ENCODE measurements at regions not wholly inside any gene's neighbourhood (a gene's known extent, or its start where the extent isn't known, plus 50 kb on each side); places are given as distances from the start of the nearest gene placed in this dataset.

DNA sequence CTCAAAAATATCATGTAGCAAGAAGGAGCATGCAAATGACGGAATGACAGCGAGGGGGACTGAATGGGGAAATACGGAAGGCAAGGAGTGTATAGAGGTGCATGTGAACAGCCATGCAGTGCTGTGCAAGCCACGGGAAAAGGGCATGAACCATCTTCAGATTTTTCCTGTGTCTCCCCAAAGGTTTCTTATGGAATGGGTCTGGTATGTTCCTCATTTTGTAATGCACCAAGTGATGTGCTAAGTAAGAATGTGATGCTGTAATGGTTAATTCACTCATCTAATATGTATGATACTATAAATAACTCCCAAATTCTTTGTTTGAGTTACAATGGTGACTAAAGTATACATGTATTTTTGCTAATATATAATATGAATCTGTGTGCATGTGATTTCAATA is 99.0 kb upstream of the DAB2 start:
- no peaks in the 10 kb centered on the region for H3K27me3 ChIP-seq (ENCODE audit: insufficient read depth, low read length)
- no peaks in the 10 kb centered on the region for H3F3A ChIP-seq (ENCODE audit: insufficient read depth, low read length)
- no peak overlapping the region for H3K4me3 ChIP-seq (ENCODE audit: low read depth, low read length, poor library complexity, severe bottlenecking)
- no peak overlapping the region for H3K27ac ChIP-seq (ENCODE audit: low read depth, low read length, poor library complexity, severe bottlenecking)
- no peaks in the 10 kb centered on the region for H4K20me1 ChIP-seq (ENCODE audit: insufficient read depth, low read length)
- H2AFZ ChIP-seq (ENCODE audit: low read length) = no peak overlapping the region
- H3K4me1 ChIP-seq (ENCODE audit: insufficient read depth, low read length, severe bottlenecking) = no peaks in the 10 kb centered on the region
- TF ChIP-seq, protein P1, sequence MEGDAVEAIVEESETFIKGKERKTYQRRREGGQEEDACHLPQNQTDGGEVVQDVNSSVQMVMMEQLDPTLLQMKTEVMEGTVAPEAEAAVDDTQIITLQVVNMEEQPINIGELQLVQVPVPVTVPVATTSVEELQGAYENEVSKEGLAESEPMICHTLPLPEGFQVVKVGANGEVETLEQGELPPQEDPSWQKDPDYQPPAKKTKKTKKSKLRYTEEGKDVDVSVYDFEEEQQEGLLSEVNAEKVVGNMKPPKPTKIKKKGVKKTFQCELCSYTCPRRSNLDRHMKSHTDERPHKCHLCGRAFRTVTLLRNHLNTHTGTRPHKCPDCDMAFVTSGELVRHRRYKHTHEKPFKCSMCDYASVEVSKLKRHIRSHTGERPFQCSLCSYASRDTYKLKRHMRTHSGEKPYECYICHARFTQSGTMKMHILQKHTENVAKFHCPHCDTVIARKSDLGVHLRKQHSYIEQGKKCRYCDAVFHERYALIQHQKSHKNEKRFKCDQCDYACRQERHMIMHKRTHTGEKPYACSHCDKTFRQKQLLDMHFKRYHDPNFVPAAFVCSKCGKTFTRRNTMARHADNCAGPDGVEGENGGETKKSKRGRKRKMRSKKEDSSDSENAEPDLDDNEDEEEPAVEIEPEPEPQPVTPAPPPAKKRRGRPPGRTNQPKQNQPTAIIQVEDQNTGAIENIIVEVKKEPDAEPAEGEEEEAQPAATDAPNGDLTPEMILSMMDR (IDR thresholded peaks at IDR 0.05; ENCODE audit: low read length) = no peak
- no peak for TF ChIP-seq EZH2 (IDR thresholded peaks at IDR 0.05; ENCODE audit: borderline replicate concordance, low read length)
- no peak overlapping the region for H3K9ac ChIP-seq (ENCODE audit: low read length)
- H3K9me3 ChIP-seq (ENCODE audit: low read length) = no peaks in the 10 kb centered on the region
- H3K9me2 ChIP-seq (ENCODE audit: low read depth, low read length) = no peaks in the 10 kb centered on the region
- no peaks in the 10 kb centered on the region for H3K36me3 ChIP-seq (ENCODE audit: insufficient read depth, low read length)
- no peak overlapping the region for H3K4me2 ChIP-seq (ENCODE audit: low read length)
- no peaks in the 10 kb centered on the region for H3K79me2 ChIP-seq (ENCODE audit: insufficient read depth, low read length)

DNA sequence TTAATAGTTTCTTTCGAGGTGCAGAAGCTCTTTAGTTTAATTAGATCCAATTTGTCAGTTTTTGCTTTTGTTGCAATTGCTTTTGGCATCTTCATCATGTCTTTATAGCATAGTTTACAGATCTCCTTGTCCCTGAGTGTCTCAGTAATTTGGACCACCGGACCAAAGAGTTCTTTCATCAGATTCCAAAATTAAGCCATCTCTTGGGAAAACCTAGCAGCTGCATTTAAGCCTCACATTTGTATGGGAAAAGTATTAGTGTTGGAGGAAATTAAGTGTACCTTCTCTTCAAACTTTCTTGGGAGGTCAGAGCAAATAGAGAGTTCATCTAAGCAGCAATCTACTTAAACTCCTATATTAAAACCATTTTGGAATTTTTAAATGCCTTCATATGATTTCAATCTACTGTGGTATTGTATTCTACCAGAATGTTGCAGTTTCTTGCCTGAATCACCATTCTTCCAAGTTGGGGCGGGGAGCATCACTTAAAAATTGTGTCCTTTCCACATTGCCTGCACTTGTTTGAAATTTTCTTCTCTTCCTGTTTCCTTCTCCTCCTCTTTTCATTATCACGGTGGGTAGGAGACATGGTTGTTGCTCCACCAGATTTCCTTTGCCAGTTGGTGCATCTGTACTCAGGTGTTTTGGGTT is 97.3 kb upstream of the DAB2 start:
- TF ChIP-seq, protein P1 (IDR thresholded peaks at IDR 0.05; ENCODE audit: low read length) = no peak
- no peak for TF ChIP-seq EZH2 (IDR thresholded peaks at IDR 0.05; ENCODE audit: borderline replicate concordance, low read length)
- H3K4me3 ChIP-seq (ENCODE audit: low read depth, low read length, poor library complexity, severe bottlenecking) = no peak overlapping the region
- H3K9ac ChIP-seq (ENCODE audit: low read length) = no peak overlapping the region
- H3F3A ChIP-seq (ENCODE audit: insufficient read depth, low read length) = no peaks in the 10 kb centered on the region
- H3K9me2 ChIP-seq (ENCODE audit: low read depth, low read length) = no peaks in the 10 kb centered on the region
- H3K27ac ChIP-seq (ENCODE audit: low read depth, low read length, poor library complexity, severe bottlenecking) = no peak overlapping the region
- no peaks in the 10 kb centered on the region for H3K27me3 ChIP-seq (ENCODE audit: insufficient read depth, low read length)
- no peaks in the 10 kb centered on the region for H3K36me3 ChIP-seq (ENCODE audit: insufficient read depth, low read length)
- no peak overlapping the region for H2AFZ ChIP-seq (ENCODE audit: low read length)
- H3K79me2 ChIP-seq (ENCODE audit: insufficient read depth, low read length) = no peaks in the 10 kb centered on the region
- no peaks in the 10 kb centered on the region for H3K4me1 ChIP-seq (ENCODE audit: insufficient read depth, low read length, severe bottlenecking)
- no peaks in the 10 kb centered on the region for H3K9me3 ChIP-seq (ENCODE audit: low read length)
- no peaks in the 10 kb centered on the region for H4K20me1 ChIP-seq (ENCODE audit: insufficient read depth, low read length)
- no peak overlapping the region for H3K4me2 ChIP-seq (ENCODE audit: low read length)

DNA sequence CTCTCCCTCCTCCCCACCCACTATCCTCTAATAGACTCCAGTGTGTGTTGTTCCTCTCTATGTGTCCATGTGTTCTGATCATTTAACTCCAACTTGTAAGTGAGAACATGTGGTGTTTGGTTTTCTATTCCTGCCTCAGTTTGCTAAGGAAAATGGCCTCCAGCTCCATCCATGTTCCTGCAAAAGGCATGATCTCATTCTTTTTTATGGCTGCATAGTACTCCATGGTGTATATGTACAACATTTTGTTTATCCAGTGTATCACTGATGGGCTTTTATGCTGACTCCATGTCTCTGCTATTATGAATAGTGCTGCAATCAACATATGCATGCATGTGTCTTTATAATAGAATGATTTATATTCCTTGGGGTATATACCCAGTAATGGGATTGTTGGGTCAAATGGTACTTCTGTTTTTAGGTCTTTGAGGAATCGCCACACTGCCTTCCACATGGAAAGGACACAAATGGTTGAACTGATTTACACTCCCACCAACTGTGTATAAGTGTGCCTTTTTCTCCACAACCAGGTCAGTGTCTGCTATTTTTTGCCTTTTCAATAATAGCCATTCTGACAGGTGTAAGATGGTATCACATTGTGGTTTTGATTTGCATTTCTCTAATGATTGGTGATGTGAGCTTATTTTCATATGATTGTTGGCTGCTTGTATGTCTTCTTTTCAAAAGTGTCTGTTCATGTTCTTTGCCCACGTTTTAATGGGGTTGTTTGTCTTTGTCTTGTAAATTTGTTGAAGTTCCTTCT is 96.5 kb upstream of the DAB2 start:
- Histone ChIP-seq H2AFZ (ENCODE audit: low read length) (no peak overlapping the region), H3F3A (ENCODE audit: insufficient read depth, low read length) (no peaks in the 10 kb centered on the region), H3K27me3 (ENCODE audit: insufficient read depth, low read length) (no peaks in the 10 kb centered on the region), H3K4me1 (ENCODE audit: insufficient read depth, low read length, severe bottlenecking) (no peaks in the 10 kb centered on the region), H3K79me2 (ENCODE audit: insufficient read depth, low read length) (no peaks in the 10 kb centered on the region), H4K20me1 (ENCODE audit: insufficient read depth, low read length) (no peaks in the 10 kb centered on the region), H3K9me3 (ENCODE audit: low read length) (no peaks in the 10 kb centered on the region), H3K4me3 (ENCODE audit: low read depth, low read length, poor library complexity, severe bottlenecking) (no peak overlapping the region), H3K27ac (ENCODE audit: low read depth, low read length, poor library complexity, severe bottlenecking) (no peak overlapping the region), H3K4me2 (ENCODE audit: low read length) (no peak overlapping the region), H3K9ac (ENCODE audit: low read length) (no peak overlapping the region), H3K9me2 (ENCODE audit: low read depth, low read length) (no peaks in the 10 kb centered on the region), H3K36me3 (ENCODE audit: insufficient read depth, low read length) (no peaks in the 10 kb centered on the region)
- TF ChIP-seq, protein P1 (IDR thresholded peaks at IDR 0.05; ENCODE audit: low read length) = no peak
- no peak for TF ChIP-seq EZH2 (IDR thresholded peaks at IDR 0.05; ENCODE audit: borderline replicate concordance, low read length)
